ENCODE measurements at regions not wholly inside any gene's neighbourhood (a gene's known extent, or its start where the extent isn't known, plus 50 kb on each side); places are given as distances from the start of the nearest gene placed in this dataset.

GRCh38 chr10:109115179-109115578 lies 808.1 kb downstream of the XPNPEP1 start:
- Histone ChIP-seq H3K27me3 (no peaks in the 10 kb centered on the region), H3K4me1 (no peaks in the 10 kb centered on the region), H3K36me3 (no peaks in the 10 kb centered on the region), H3K9me3 (no peaks in the 10 kb centered on the region), H3K4me3 (ENCODE audit: low read depth, low read length) (no peak overlapping the region)
- TF ChIP-seq, protein P1, sequence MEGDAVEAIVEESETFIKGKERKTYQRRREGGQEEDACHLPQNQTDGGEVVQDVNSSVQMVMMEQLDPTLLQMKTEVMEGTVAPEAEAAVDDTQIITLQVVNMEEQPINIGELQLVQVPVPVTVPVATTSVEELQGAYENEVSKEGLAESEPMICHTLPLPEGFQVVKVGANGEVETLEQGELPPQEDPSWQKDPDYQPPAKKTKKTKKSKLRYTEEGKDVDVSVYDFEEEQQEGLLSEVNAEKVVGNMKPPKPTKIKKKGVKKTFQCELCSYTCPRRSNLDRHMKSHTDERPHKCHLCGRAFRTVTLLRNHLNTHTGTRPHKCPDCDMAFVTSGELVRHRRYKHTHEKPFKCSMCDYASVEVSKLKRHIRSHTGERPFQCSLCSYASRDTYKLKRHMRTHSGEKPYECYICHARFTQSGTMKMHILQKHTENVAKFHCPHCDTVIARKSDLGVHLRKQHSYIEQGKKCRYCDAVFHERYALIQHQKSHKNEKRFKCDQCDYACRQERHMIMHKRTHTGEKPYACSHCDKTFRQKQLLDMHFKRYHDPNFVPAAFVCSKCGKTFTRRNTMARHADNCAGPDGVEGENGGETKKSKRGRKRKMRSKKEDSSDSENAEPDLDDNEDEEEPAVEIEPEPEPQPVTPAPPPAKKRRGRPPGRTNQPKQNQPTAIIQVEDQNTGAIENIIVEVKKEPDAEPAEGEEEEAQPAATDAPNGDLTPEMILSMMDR (IDR thresholded peaks at IDR 0.05; ENCODE audit: low read depth, low read length): no peak
- no peak for DNase-seq

DNA sequence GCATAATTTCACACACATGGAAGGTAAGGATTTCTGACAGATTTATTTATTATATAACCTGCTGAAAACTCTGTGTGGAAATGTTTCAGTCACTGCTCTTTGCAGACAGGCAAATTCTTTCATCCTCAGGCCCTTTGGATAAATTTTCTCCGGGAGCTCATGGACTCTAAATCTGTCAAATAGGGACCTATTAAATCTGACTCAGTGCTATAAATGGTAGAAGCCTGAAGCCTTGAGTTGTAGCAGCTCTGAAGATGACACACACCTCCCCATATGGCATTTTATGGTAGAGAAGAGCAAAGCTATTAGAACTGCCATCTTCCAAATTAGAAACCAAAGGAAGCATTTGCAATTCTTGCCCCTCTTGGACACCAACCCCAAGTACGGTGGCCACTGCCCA lies 808.7 kb downstream of the XPNPEP1 start:
- no peaks in the 10 kb centered on the region for H3K9me3 ChIP-seq
- TF ChIP-seq, protein P1 (IDR thresholded peaks at IDR 0.05; ENCODE audit: low read depth, low read length): no peak
- no peaks in the 10 kb centered on the region for H3K27me3 ChIP-seq
- DNase-seq: no peak
- no peaks in the 10 kb centered on the region for H3K4me1 ChIP-seq
- H3K4me3 ChIP-seq (ENCODE audit: low read depth, low read length): no peak overlapping the region
- H3K36me3 ChIP-seq: no peaks in the 10 kb centered on the region

DNA sequence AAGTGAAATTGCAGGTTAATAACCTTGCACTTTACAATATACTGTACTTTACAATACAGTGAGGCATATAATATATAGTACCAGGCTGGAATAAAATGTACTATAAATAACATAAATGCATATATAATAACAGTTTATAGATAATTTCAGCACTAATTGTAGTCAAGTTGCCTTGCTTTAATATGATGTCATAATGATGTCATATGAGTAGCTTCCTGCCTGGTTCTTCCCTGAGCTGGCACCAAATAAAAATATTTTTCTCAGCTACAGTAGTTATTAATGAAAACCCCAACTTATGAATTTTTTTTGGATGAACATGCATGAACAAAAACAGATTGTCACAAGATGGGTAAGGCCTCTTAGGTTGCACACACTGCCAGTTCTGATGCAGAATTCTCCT lies 816.7 kb downstream of the XPNPEP1 start:
- no peak for DNase-seq
- H3K27me3 ChIP-seq: no peaks in the 10 kb centered on the region
- H3K36me3 ChIP-seq: no peaks in the 10 kb centered on the region
- no peaks in the 10 kb centered on the region for H3K4me1 ChIP-seq
- H3K9me3 ChIP-seq: no peaks in the 10 kb centered on the region
- TF ChIP-seq, protein P1 (IDR thresholded peaks at IDR 0.05; ENCODE audit: low read depth, low read length): no peak
- H3K4me3 ChIP-seq (ENCODE audit: low read depth, low read length): no peak overlapping the region

- TF ChIP-seq, protein P1 (IDR thresholded peaks at IDR 0.05; ENCODE audit: low read depth, low read length): no peak
- no peaks in the 10 kb centered on the region for H3K36me3 ChIP-seq
- no peaks in the 10 kb centered on the region for H3K9me3 ChIP-seq
- no peaks in the 10 kb centered on the region for H3K4me1 ChIP-seq
- H3K4me3 ChIP-seq (ENCODE audit: low read depth, low read length): no peak overlapping the region
- no peak for DNase-seq
- H3K27me3 ChIP-seq: no peaks in the 10 kb centered on the region
Observed at GRCh38 chr10:109105725-109106124, 817.6 kb downstream of the XPNPEP1 start.

DNA sequence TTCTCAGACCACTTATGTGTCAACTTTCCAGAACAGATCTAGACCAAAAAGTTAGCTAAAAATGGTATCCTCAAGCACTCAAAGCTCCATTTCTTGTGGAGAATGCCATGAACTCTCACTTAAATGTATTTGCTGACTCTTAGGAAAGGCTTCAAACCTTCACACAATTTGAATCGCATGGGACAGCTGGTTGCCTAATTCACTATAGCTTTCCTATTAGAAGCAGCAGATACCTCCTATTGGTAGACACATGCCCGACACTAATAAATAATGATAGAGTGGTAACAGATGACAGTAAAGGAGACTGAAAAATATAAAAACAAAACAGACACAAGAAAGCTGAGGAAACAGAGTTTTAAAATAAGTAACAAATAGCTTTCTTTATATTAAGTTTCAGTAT lies 818.5 kb downstream of the XPNPEP1 start:
- Histone ChIP-seq H3K9me3 (no peaks in the 10 kb centered on the region), H3K27me3 (no peaks in the 10 kb centered on the region), H3K4me1 (no peaks in the 10 kb centered on the region), H3K36me3 (no peaks in the 10 kb centered on the region), H3K4me3 (ENCODE audit: low read depth, low read length) (no peak overlapping the region)
- no peak for DNase-seq
- TF ChIP-seq, protein P1 (IDR thresholded peaks at IDR 0.05; ENCODE audit: low read depth, low read length): no peak

DNA sequence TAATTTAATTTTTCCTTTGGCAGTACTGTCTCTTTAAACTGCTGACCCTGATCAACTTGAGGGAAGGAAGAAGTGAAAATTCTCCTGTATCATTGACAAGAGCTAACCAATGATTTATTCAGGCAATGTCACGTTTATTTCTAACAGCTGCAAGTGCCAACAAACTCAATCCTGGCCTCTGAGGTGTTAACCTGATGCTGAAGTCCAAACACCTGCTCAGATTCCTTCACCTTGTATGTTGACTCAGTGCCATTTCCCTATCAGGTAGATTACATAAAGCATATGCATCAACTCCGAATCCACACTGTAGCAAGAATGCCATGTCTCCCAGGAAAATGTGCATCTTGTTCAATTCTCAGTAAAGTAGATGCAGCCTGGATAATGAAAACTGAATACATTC lies 820.0 kb downstream of the XPNPEP1 start:
- Histone ChIP-seq H3K27me3 (no peaks in the 10 kb centered on the region), H3K4me3 (ENCODE audit: low read depth, low read length) (no peak overlapping the region), H3K36me3 (no peaks in the 10 kb centered on the region), H3K4me1 (no peaks in the 10 kb centered on the region), H3K9me3 (no peaks in the 10 kb centered on the region)
- no peak for DNase-seq
- TF ChIP-seq, protein P1 (IDR thresholded peaks at IDR 0.05; ENCODE audit: low read depth, low read length): no peak
